Activated T-cell treated with anti-CD3 and anti-CD28 coated beads for 1 hour (primary cell): ENCODE measurements at regions not wholly inside any gene's neighbourhood (a gene's known extent, or its start where the extent isn't known, plus 50 kb on each side); places are given as distances from the start of the nearest gene placed in this dataset.
"Not testable (repeated sequence)": the region's sequence is repeated elsewhere in the genome, so short reads cannot be mapped to it uniquely, and the experiment has no call there.

ENCODE experiments used
- DNase-seq: peaks from one replicate; pipeline ENCODE4 v3.0.0-alpha.2; 2020; ENCODE audit warnings: low read depth

DNA sequence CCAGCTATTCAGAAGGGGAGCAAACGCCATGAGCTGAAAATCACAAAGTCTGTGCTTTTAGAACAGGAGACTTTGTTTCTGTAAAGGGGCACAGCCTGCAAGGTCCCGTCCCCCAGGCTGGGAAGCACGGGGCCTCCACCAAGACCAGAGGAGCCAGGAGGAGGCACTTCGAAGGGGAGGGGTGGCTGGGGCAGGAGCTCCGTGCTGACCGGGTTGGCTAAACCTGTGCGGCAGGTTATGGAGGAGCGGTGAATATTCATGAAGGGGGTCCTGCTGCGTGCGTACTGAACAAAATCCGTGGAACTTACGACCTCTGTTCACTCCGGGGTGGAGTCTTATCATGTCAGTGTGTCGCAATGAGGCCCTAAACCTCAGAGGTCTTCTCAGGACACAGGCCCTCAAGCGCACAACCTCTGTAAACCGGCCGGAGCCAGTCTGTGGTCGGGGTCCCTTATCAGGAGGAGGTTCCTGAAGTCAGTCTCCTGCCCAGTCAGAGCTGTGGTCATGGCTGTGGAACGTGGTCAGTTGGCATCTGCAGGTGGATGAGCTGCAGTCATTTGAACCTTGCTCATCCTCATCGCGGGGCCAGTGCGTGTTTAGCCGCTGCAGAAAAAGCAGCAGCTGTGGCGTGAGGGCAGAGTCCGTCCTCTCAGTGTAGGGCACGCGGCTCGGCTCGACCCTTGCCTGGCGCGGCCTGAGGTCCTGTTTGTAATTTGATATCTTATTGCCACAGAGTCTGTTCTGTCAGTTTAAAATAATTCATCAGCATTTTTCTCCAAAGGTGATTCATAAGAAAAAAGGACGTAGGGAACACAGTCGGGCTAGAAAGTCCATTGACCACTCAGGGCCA is 5507.7 kb upstream of the TPTE start:
- DNase-seq, result not testable (repeated sequence)

DNA sequence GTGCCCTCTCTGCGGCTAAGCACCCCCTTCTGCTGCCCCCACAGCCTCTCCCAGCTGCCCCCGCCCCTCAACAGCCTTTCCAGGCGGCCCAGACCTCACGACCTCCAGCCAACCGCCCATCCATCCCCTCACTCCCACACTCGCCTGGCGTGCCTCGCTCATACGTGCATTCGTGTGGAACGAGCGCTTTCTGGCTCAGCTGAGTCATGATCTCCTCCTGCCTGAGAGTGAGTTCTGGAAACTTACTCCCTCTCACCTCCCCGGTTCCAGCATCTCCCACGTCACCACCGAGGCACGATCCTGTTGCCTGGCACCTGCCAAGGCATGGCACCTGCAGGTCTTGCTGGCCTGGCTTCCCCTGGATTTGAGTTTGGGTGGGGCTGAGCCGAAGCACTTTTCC is 5506.2 kb upstream of the TPTE start:
- not testable (repeated sequence) for DNase-seq

DNA sequence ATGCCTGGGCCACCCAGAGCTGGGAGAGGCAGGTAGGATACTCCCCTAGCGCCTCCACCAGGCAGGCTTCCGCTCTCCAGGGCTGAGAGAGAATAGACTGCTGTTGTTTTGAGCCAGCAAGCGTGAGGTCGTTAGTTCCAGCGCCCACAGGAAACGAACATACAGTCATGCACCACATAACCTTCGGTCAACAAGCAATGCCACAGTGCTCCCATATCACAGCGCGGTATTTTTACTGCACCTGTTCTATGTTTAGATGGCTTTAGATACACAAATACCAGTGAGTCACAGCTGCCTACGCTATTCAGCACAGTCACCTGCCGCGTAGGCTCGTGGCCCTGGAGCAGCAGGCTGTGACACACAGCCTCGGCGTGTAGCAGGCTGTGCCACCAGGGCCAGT is 5502.3 kb upstream of the TPTE start:
- DNase-seq, result not testable (repeated sequence)

DNA sequence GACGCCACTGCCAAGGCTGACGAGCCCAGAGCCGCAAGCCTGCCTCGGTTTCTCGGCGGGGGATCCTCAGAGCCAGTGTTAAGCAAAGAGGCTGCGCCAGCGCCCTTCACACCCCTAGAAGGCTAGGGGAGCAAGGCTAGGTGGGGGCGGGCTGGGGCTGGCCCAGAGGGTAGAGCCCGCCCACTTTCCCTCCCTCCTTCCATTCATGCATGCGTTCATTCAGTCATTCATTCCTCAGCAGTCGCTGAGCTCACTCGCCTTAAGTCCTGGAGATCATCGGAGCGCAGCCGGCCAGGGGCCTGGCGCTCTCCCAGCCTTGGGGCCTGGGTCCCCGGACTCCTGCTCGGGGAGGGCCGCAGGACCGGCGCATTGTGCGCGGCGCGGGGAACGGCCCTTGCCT is 5499.6 kb upstream of the TPTE start:
- DNase-seq, result not testable (repeated sequence)

DNA sequence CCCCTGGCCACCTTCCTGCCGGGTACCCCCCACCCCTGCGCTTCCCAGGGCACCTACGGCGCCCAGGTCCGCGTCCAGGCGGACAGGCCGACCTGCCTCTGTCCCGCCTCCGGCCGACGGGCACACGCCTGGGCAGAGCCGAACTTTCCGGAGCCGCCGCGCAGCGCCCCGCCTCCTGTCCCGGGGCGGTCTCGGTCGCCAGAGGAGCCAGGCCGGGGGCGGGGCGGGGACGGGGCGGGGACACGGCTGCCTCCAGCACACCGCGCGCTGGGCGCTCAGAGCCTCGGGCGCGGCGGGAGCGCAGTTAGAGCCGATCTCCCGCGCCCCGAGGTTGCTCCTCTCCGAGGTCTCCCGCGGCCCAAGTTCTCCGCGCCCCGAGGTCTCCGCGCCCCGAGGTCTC is 5499.1 kb upstream of the TPTE start:
- DNase-seq, result not testable (repeated sequence)

DNA sequence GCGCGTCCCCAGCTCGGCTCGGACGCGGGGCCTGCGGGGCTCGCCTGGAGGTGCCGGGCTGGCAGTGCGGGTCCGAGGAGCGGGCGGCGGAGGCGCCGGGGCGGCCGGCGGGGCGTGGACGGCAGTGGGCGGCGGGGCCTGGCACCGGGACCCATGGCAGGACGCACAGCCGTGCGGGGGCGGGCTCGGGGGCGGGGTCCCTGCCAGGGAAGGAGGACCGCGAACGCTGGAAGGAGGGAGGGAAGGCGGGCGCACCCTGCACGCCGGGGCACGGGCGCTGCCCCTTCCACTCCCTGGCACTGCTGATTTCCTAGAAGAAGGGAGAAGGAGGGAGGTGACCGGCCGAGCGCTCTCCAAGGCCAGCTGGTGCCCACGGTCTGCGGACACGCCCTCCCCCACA is 5498.6 kb upstream of the TPTE start:
- not testable (repeated sequence) for DNase-seq

DNA sequence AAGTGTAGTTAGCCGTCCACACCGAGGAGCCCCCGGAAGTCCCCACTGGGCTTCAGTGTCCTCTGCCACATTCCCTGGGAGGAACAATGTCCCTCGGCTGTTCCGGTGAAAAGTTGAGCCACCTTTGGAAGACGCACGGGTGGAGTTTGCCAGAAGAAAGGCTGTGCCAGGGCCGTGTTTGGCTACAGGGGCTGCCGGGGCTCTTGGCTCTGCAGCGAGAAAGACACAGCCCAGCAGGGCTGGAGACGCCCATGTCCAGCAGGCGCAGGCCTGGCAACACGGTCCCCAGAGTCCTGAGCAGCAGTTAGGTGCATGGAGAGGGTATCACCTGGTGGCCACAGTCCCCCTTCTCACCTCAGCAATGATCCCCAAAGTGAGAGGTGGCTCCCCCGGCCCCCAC is 5486.2 kb upstream of the TPTE start:
- DNase-seq, result not testable (repeated sequence)

DNA sequence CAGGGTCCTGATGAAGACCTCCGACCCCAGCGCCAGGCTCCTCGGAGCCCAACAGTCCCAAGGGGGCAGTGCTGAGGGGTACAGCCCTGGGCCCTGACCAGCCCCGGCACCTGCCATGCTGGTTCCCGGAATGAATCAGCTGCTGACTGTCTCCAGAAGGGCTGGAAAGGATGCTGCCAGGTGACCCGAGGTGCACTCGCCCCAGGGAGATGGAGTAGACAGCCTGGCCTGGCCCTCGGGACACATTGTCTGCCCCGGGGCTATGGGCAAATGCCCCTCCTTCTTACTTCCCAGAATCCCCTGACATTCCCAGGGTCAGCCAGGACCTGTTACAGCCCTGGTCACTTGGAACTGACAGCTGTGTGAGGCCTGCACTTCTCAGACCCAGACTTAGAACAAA is 5485.8 kb upstream of the TPTE start:
- not testable (repeated sequence) for DNase-seq

DNA sequence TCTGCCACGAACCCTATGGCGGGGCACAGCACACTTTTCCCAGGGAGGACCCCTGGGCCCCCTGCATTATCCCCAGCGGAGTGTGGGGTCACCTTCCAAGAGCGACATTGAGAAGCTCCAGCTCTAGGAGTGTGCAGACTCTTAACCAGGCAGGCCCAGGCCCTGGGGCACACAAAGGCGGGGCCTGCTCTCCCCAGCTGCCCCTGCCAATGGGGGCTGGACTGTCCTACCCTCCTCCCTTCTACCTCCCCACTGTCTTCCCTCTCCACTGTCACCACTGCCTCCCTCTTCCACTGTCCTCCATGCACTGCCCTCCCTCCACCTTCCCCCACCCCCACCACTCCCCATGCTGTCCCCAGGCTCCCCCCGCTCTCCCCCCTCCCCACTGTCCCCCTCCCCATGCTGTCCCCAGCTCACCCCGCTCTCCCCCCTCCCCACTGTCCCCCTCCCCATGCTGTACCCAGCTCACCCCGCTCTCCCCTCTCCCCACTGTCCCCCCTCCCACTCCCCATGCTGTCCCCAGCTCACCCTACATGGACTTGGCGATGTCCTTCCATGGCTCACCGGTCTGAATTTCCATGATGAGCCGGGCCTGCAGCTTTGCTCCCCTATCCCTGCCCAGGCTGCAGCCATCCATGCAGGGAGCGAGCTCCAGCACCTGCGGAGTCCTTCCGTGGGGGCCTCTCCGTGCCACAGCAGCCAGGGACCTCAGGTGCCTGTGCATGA is 5483.6 kb upstream of the TPTE start:
- not testable (repeated sequence) for DNase-seq

DNA sequence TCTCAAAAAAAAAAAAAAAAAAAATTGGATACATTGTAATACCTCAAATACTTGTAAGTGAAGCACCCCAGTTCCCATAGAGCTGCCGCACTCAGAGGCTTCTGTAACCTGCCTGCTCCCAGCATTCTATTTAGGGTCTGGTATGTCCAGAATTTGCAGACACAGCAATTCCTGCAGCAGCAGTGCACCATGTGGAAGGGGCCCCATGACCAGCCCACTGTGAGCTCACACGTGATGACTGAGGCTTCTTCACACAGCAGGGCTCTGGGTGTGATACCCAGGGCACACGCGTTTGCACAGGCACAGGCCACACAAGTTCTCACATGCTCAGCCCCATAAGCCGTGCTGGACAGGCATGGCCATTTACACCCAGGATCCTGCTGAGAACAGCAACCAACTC is 5481.5 kb upstream of the TPTE start:
- DNase-seq, result not testable (repeated sequence)

DNA sequence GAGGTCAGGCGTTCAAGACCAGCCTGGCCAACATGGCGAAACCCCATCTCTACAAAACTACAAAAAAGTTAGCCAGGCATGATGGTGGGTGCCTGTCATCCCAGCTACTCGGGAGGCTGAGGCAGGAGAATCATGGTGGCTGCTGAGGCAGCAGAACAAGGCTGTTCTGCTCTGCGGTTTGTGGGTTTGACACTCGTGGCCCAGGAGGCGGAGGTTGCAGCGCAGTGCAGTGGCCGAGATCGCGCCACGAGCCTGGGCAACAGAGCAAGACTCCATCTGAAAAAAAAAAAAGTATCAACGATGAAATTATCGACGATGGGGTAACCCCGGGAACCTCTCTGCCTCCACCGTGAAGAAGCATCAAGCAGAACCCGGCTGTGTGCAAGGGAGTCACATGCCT is 5478.8 kb upstream of the TPTE start:
- not testable (repeated sequence) for DNase-seq

DNA sequence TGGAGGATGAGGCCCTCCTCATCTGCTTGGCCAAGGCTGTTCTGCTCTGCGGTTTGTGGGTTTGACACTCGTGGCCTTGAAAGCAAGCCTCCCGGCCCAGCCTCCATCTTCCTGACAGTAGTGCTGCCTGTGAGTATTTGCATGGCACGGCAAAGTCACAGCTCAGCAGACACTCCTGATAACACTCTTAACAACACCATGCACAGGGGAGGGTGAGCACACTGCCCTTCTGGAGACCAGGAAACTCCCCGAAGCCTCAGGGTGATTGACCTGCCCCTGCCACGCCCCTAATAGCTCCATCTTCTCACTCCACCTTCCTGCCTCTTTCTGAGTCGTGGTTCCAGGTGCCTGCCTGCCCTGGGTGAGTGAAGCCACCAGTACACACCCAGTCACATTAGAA is 5476.6 kb upstream of the TPTE start:
- not testable (repeated sequence) for DNase-seq

DNA sequence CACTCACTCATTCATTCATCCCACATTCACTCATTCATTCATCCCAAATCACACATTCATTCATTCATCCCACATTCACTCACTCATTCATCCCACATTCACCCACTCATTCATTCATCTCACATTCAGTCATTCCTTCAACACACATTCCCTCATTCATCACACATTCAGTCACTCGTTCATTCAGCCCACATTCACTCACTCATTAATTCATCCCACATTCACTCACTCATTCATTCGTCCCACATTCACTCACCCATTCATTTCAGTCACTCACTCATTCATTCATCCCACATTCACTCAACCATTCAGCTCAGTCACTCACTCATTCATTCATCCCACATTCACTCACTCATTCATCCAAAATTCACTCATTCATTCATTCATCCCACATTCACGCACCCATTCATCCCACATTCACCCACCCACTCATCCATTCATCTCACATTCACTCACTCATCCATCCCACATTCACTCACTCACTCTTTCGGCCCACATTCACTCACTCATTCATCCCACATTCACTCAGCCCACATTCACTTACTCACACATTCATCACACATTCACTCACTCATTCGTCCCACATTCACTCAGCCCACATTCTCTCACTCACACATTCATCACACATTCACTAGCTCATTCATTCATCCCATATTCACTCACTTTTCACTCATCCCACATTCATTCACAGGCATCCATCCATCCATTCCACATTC is 5469.9 kb upstream of the TPTE start:
- DNase-seq, result not testable (repeated sequence)

DNA sequence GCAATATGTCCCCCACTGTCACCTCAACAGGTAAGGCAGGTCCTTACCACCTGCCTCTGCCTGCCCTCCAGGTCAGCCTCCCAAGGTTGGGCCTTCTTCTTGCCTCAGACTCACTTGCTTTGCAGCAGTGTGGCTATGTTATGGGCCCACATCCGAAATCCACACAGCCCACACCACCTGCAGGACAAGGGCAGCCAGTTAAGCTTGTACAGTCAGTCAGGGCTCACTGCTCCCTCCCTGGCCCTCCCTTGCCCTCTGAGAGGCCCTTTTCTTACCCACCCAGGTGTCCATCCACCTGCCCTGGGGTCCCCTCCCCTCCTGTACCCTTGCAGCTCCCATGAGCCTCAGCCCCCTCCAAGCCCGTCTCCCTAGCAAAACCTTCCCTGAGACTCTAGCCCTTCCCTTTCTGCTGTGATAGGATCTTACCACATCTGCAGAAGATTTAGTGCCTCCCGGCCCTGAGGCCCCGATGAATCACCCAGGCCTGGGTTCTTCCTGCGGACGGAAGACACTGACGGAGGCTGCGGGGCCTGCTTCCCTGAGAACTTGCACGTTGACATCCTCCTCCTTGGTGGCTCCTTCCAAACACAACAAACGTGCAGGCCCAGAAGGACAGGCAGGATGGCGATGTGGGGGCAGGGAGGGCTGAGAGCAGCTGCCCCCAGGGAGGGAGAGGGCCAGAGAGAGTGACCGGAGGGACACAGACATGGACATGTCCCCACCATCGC is 5466.2 kb upstream of the TPTE start:
- DNase-seq, result not testable (repeated sequence)

DNA sequence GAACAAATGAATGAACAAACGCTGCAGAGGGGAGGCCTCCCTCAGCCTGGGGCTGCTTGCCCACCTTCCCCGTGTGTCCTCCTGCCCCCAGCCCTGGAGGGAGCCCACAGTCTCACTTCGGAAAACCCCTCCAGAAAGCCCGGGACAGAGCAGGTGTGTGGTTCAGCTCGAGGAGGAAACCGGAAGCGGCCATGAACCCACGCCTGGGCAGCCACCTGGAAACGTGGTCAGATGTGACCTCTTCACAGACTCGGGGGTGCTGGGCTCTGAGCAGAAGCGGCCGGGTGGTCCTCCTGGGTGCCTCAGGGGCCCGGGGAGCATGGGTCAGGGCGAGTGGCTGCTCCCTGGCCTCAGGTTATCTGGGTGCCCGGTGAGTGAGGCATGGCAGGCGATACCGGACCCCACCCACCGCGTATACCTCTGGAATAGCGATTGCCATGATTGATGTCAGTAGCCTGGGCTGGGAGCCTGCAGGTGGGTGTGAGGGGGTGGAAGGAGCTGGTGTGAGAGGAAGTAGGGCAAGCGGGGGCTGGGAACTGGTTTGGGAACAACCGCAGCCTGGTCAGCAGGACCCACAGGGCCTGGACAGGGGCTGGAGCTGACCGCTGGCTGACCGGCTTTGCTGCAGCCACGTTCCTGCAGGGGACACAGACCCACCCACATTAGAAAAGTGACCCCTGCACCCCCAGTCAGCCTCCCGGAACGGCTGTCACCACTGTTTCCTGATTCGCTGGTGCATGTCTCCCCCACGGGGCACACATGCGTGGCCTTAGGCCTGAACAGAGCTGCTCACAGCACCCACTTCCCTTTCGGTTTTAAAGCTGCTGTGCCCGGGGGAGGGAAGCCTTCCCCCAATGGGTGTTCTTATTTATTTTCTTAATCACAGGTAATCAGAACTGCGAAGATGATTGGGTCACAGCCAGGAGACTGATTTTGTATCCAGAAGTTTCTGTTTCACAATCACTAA is 5465.1 kb upstream of the TPTE start:
- not testable (repeated sequence) for DNase-seq

DNA sequence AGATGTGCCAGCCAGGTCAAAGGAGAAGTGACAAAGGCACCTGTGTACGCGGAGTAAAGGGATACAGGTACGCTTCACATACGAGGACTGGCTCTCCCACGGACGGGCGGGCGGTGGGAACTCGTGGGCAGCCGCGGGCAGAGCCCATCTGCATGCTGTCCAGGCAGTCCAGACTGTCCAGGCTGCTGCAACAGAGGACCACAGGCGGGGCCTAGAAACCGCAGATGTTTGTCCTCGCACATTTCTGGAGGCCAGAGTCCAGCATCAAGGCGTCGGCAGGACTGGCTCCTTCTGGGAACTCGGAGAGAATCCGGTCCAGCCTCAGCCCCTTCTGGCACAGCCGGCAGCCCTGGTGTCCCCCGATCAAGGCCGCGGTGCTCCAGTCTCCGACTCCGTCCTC is 5464.3 kb upstream of the TPTE start:
- DNase-seq, result not testable (repeated sequence)

DNA sequence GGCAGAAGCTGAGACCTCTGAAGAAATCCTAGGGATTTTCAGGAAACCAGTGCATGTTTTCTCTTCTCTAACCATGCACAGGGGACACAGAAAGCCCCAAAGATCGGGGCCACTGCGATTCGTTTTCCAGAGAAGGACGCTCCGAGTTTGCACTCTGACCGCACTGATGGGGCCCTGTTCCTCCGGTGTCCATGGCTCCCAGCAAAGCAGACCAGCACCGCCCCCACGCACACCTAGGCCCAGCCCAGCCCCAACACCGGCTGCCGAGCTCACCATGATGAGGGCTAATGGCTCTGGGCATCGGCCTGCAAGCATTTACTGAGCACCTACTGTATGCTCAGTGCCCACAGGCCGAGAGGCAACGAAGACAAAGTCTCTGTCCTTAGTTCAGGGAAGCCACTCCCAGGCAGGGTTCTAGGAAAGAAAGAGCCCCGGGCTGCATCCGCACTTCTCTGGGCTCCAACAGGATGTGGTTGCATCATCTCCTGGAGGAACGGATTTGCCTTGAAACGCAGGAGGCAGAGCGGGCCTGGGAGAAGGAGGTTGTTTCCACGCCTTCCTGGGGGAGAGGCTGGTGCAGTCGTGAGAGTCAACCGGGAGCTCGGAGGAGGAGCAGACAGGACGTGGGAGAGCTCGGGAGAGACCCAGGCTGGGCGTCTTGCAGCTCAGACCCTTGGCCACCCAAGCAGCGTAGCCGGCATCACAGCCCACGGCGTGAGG is 5460.9 kb upstream of the TPTE start:
- DNase-seq, result not testable (repeated sequence)

DNA sequence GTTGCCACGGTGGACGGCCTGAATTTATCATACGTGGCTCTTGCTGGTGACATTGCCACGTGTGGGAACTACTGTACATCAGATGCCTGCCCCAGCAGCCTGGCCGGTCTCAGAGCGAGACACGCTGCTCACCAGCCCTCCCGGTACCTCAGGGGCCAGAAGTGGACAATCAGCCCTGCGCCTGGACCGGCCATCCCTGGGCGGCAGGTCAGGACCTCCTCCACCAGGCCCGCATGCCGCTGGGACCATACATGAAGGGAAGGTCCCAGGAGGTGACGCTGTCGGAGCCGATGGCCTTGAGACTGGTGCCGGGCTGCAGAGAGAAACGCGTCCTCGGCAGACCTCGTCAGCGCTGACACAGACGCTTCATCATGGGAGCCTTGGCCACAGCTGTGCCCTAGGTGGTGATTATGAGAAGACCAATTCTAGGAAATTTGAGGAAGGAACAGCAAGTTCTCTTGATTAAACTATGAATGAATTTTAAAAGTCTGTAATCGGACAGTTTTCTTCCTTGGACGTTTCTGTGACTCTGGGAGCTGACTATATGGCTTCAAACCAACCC is 5456.7 kb upstream of the TPTE start:
- not testable (repeated sequence) for DNase-seq
